Stimulated activated CD4-positive, alpha-beta T cell treated with anti-CD3 and anti-CD28 coated beads, Interleukin-2, amount 100 ng/mL, for 4 hours (primary cell): ENCODE measurements at regions not wholly inside any gene's neighbourhood (a gene's known extent, or its start where the extent isn't known, plus 50 kb on each side); places are given as distances from the start of the nearest gene placed in this dataset.

Experiments used
- DNase-seq: peaks from one replicate; pipeline ENCODE4 v3.0.0-alpha.2; 2020; ENCODE audit warnings: low read depth

DNA sequence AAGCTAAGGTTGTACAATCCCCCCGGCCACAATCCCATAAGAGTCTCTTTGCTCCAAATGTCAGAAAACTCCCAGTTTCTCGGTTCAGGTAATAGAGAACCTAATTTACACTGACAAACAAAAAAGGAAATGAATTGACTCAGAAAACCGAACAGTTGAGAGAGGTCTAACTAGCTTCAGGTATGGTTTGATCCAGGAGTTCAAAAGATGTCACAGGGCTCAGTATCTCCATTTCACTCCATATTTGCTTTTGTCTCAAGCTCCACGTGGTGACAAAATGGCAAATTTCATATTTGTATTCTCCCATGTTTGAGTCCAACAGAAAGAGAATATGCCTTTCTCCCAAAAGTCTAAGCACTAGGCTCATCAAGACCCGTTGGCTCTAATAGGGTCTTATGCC, 117.4 kb downstream of the AXIN2 start:
- DNase-seq, result no peak

DNA sequence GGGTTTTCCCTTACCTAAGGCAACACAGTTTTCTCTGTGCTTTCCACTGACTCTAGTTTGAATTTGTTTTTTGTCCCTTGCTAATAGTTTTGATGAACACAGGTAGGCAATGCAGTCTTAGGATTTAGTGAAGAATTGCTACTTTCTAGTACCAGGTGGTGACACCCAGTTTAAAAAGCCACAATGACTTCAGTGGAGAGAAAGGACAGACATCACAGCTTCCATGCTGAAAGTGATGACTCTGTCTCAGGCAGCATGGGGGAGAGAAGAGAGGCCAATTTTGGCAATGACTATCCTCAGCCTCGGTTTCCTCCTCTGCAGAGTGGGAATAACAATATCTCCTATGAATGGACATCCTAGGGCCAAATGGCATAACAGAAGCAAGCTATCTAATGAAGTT, 118.8 kb downstream of the AXIN2 start:
- no peak for DNase-seq

- DNase-seq, result no peak
These were observed 119.2 kb downstream of the AXIN2 start for GRCh38 chr17:65442250-65442649.

DNA sequence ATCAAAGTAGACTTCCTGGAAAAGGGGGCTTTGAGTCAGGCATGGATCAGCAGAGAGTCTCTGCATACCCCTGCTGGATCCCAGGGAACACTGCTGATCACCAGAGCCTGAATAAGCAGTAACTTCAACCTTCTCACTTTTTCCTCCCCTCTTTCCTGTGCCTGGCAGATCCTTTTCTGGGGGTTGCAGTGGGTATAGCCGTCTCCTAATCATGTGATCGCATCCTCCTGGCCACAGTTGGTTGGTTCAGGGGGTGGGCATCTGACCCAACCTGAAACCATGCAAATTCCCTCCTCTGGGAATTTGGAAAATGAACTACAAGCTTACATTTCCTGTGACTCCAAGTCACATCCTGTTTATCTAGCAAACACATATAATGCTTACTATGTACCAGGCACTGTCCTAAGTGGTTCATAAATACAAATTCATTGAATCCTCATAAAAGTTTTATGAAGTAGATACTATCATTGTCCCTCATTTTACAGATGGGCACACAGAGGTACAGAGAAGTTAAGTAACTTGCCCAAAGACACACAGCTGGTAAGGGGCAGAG, 120.3 kb downstream of the AXIN2 start:
- DNase-seq, result no peak

- DNase-seq, result no peak
These were observed 122.6 kb downstream of the AXIN2 start for GRCh38 chr17:65438708-65439294.

DNA sequence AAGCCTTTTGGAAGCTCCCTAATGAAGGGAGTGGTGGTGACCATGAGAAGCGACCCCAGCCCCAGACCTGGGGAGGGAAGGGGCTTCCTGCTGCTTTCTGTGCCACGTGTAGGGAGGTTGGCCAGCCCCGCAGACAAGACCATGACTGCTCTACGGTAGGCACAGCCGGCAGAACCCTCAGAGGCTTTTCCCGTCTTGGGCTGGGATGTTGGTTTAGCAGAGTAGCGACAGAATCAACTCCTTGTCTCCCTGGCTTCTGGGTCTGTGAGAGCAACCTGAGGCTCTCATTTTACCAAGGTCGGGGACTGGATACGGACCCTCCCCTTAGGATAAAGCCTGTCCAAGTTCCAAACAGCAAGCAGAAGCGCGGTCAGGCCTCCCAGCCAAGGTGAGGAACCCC, 123.3 kb downstream of the AXIN2 start:
- no peak for DNase-seq

DNA sequence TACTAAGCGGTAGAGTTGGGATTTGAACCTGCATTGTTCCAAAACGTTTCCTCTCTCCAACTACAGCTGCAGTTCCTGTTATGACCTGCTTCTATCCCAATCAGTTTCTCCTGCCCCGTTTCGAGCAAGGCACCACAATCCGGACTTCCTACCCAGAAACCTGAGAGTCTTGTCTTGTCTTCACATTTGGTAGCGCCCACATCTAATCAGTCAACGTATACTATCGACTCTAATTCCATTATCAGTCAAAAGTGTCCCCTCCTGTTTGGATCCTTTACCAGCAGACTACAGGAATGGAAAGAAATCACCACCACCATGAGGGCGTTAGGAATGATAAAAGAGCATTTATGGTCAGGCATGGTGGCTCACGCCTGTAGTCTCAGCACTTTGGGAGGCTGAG, 124.6 kb downstream of the AXIN2 start:
- DNase-seq, result no peak

- DNase-seq, result no peak
These were observed 126.6 kb downstream of the AXIN2 start for GRCh38 chr17:65434878-65435277.

GRCh38 chr17:65434251-65434650, 127.2 kb downstream of the AXIN2 start:
- DNase-seq, result no peak

- no peak for DNase-seq
These were observed 127.9 kb downstream of the AXIN2 start for GRCh38 chr17:65433592-65433991.

DNA sequence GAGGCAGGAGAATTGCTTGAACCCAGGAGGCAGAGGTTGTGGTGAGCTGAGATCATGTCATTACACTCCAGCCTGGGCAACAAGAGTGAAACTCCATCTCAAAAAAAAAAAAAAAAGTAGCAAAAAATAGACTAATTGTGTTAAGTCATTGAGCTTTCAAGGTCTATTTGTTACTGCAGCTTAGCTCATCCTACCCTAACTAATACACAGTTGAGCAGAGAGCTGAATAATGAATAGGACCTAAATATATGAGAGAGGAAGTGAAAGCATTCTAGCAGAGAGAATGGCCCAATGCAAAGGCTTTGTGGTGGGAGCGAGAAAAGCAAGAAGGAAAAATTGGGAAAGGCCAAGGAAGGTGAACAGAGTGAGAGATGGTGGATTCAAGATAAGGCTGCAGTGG, 128.3 kb downstream of the AXIN2 start:
- no peak for DNase-seq

- DNase-seq, result no peak
These were observed 130.3 kb downstream of the AXIN2 start for GRCh38 chr17:65431116-65431515.

- DNase-seq, result no peak
These were observed 131.1 kb downstream of the AXIN2 start for GRCh38 chr17:65430209-65430833.

DNA sequence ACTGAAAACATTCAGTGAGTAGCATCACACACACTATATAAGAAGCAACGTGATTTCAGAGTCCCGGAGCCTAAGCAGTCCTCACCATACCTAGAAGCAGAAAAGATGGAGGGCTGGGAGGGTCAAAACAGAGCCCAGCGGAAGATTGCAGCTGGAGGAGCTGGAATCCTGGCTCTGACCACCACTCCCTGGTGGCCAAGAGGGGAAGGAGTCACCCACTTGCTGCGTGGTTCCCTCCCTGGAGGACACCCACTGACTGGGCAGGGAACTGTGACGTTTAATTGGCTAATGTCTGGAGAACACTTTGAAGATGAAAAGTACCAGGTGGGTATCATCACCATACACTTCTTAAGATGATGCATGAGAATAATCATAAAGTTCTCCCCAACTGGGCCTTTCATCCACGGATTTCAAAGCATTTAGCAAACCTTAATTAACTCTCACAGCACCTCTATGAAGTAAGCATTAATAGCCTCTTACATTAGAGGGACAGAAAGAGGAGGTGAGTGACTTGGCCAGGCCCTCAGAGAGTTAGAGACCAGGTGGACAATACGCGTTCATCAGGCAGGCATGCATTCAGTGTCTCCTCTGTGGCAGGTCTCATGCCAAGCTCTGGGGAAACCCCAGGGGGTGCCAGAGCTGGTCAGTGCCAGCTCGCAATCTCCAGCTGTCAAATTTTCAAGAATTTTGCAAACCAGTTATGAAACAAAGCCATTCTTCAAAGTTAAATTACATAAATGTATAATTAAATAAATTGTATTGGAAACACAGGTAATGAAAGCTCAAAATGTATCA, 137.9 kb downstream of the AXIN2 start:
- no peak for DNase-seq

- DNase-seq, result no peak
These were observed 142.8 kb downstream of the AXIN2 start for GRCh38 chr17:65418622-65419021.

- no peak for DNase-seq
These were observed 143.8 kb downstream of the AXIN2 start for GRCh38 chr17:65417406-65418221.

DNA sequence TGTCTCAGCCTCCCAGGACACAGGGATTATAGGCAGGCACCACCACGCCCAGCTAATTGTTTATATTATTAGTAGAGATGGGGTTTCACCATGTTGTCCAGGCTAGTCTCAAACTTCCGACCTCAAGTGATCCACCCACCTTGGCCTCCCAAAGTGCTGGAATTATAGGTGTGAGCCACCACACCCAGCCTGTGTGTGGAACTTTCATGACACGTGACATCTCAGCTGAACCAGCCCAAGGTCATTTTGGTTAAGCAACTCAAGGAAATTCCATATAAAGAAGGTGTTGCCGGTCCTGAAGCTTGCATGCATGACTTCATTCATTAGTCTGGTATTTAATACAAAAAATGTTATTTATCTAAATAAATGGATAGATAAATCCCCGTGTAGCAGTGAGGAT, 145.5 kb downstream of the AXIN2 start:
- no peak for DNase-seq

GRCh38 chr17:65413390-65413789, 148.1 kb downstream of the AXIN2 start:
- DNase-seq, result no peak

DNA sequence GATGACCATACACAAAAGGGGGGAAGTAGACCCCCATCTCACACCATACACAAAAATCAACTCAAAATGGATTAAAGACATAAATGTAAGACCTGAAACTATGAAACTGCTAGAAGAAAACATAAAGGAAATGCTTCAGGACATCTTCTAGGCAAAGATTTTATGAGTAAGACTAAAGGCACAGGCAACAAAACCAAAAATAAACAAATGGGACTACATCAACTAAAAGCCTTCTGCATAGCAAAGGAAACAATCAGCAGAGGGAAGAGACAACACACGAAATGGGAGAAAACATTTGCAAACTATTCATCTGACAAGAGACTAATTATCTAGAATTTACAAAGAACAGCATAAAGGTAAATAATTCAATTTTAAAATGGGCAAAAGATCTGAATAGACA, 152.1 kb downstream of the AXIN2 start:
- DNase-seq, result no peak

GRCh38 chr17:65408050-65408449, 153.4 kb downstream of the AXIN2 start:
- DNase-seq, result no peak

- DNase-seq, result no peak
These were observed 154.4 kb downstream of the AXIN2 start for GRCh38 chr17:65407017-65407416.

GRCh38 chr17:65406552-65406951, 154.9 kb downstream of the AXIN2 start:
- no peak for DNase-seq
